ENCODE measurements at regions not wholly inside any gene's neighbourhood (a gene's known extent, or its start where the extent isn't known, plus 50 kb on each side); places are given as distances from the start of the nearest gene placed in this dataset.

- peak; percentile 35 for DNase-seq (ENCODE audit: low read depth)
Measured at GRCh38 chr5:52725808-52726207, 61.9 kb upstream of the ITGA1 start.

GRCh38 chr5:52727020-52727419 lies 60.7 kb upstream of the ITGA1 start:
- no peak for DNase-seq (ENCODE audit: low read depth)

- DNase-seq (ENCODE audit: low read depth): peak; percentile 91
Measured at GRCh38 chr5:52727576-52727975, 60.1 kb upstream of the ITGA1 start.

- DNase-seq (ENCODE audit: low read depth): no peak
Measured at GRCh38 chr5:52728224-52728623, 59.5 kb upstream of the ITGA1 start.

- no peak for DNase-seq (ENCODE audit: low read depth)
Measured at GRCh38 chr5:52728686-52729085, 59.0 kb upstream of the ITGA1 start.

- DNase-seq (ENCODE audit: low read depth): no peak
Measured at GRCh38 chr5:52731274-52732027, 56.3 kb upstream of the ITGA1 start.

- DNase-seq (ENCODE audit: low read depth): no peak
Measured at GRCh38 chr5:52734557-52734956, 53.2 kb upstream of the ITGA1 start.

GRCh38 chr5:52735139-52735538 lies 52.6 kb upstream of the ITGA1 start:
- DNase-seq (ENCODE audit: low read depth): peak; percentile 78

Measured in M059J (cell line).